GM18508 (cell line): ENCODE measurements at regions not wholly inside any gene's neighbourhood (a gene's known extent, or its start where the extent isn't known, plus 50 kb on each side); places are given as distances from the start of the nearest gene placed in this dataset.
"Not testable (repeated sequence)": the region's sequence is repeated elsewhere in the genome, so short reads cannot be mapped to it uniquely, and the experiment has no call there.

Experiments
- ATAC-seq: cut with Tn5 transposase; IDR thresholded peaks from one replicate; pipeline ENCODE4 v1.9.1; 2021; ENCODE audit warnings: moderate number of reproducible peaks; ENCODE audit not compliant: insufficient read depth, unreplicated experiment

DNA sequence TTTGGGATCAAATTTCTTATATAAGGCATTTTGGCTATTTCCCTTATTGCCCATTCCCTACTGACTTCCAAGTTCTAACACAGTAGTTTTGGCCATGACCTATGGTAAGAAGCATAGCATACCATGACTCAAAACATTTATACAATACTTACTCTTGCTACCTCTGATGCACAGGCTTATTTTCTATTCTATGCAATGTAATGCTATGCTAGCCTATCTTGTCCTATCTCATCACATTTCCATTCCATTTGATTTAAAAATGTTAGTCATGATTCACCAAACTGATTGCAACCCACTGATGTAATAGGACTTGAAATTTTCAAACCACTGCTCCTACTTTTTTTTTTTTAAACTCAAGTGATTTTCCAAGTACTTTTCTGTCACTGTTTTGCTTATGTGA is 658.5 kb downstream of the TYW1 start:
- no peak for ATAC-seq

DNA sequence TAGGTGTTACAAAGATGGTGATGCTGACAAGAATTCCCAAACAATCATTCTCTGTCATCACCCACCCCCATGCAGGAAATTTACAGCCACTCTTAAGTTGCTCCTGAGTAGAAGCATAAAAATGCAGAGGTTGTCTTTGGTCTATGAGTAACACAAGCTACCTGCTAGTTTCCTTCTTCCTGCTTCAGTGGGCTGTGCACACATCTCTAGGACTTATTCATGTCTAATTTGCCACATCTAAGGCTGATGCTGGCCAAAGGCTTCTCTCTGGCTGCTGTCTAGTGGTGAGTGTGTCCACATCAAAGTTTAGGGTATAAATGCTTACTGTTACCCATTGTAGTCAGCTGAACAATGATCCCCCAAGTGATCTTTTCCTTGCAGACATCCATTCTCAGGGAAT is 662.5 kb downstream of the TYW1 start:
- ATAC-seq, result no peak

DNA sequence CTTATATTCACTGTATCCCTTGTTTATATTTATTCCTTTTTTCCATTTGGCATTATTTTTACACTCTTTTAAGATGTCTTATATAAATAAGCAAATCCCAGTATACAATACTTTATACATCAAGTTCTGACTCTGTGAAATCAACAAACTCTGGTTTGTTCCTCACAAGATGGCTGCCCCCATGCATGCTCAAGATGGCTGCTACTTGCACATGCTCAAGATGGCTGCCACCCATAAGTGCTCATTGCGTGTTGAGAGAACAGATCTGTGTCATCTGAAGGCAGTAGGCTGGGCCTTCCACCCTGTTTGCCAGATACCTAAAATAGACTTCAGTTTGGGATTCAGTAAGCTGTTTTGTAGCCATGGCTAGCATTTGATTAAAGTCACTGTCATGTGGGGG is 666.2 kb downstream of the TYW1 start:
- no peak for ATAC-seq

DNA sequence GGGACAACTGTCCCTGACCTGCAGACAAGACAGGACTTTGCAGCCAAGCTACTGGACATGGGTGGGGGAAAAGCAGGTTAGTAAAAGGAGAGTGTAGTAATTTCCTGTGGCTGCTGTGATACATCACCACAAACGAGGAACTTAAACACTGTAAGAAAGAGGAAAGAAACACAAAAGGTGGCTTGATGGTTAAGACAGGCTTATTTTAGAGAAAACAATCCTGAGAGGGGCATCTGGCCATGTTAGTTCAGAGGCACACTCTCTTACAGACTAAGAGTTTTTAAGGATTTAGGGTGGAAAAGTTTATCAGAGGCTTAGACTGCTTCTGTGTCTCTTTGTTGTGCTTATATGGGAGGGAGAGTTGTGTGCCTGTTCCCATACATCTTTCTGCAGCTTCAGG is 667.0 kb downstream of the TYW1 start:
- ATAC-seq, result no peak

DNA sequence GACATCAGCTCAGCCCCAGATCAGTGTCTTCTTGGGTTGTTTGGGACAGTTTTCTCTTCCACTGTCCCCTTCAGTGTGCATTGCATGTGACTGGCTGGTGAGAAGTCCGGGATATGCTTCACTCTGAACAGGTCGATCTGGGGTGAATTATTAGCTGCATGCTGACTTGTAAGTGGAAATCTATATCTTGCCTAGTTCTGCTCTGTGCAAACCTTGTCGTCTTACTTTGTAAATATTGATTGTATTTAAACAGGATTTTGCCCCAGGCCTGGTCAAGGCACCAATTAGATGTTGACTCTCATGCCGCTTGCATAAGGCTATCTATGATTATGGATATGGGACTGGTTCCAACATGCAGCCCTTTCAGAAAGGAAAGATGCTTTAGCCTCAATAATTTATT is 669.7 kb downstream of the TYW1 start:
- not testable (repeated sequence) for ATAC-seq

DNA sequence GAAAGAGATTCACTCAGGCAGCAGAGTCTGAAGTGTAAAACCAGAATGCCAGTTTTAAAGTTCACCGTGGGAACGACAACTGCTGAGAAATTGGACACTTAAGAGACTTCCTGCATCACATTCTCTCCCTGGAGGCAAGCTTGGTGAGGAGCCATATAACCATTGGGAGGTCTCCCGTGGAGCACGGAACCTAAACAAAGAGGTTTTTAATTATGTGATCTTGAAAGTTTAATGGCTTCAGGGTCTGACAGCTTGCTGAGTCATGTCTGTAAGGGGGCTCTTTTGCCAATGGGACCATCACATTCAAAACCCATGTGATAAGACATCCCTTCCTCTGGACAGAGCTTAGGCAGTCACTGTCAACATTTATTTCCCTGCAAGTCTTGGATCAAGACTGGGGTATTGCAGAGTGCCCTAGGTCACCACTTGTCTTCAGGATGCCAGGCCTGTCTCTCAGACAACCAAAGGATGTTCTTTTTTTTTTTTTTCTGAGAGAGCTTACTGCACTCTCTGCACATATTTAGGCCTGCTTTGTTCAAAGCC is 674.4 kb downstream of the TYW1 start:
- no peak for ATAC-seq

DNA sequence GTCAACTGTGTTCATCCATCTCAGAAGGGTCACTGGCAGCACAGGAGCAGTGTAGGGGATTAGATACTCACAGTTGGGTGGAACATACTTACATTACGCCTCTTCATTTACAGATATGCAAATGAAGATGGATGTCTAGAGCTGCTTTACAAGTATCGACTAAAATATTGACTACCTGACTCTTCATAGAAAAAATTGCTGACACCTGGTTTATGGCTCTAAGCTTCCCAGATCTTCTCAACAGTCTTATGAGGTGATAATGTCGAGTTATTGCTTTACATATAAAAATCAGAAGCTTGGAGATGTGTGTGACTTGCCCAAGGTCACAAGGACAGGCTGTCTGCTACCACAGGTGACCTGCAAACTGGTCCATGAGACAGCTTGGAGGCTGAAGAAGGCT is 677.2 kb downstream of the TYW1 start:
- ATAC-seq, result no peak

DNA sequence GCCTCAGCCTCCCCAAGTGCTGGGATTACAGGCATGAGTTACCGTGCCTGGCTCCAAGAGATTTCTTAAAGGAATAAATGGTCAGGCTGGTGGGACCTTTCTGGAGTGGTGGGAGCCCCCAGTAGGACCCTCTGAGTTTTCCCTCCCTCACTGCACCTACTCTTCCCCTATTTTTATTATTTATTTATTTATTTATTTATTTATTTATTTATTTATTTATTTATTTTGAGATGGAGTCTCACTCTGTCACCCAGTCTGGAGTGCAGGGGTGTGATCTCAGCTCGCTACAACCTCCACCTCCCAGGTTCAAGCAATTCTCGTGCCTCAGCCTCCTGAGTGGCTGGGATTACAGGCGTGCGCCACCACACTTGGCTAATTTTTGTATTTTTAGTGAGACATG is 678.2 kb downstream of the TYW1 start:
- ATAC-seq, result not testable (repeated sequence)

DNA sequence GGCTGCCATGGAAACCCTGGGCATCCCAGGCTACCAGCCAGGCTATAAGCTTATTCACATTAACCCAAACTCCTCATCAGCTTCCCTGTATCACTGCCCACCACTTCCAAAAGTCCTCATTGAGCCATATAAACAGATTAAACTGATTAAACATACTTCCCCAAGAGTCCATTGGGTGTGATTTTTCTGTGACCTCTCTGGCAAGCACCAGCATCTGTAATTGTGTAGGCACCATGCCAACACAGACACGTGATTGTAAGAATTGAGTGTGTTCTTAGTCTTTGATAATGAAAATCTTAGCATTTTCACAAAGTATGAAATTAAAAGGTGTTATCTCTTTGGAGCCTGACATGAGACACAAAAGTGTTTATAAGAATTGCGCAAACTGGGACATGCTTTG is 679.3 kb downstream of the TYW1 start:
- ATAC-seq, result no peak

DNA sequence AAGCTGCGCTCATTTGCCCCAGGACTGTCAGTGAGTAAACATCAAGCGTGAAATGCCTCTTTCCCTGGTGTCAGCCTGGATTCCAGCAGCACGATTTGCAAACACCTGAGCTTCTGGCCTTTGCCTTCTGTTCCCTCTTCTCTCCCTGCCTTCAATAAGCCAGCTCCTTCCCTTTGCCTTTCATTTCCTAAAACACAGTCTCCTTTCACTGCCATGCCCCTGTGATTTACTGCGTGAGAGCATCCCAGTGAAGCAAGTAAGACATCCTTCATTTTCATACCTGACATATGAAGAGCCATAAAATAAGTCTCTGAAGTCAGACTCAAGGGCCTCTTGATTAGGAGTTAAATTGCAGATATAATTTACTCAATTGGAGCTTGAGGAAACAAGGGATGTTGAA is 681.8 kb downstream of the TYW1 start:
- no peak for ATAC-seq

DNA sequence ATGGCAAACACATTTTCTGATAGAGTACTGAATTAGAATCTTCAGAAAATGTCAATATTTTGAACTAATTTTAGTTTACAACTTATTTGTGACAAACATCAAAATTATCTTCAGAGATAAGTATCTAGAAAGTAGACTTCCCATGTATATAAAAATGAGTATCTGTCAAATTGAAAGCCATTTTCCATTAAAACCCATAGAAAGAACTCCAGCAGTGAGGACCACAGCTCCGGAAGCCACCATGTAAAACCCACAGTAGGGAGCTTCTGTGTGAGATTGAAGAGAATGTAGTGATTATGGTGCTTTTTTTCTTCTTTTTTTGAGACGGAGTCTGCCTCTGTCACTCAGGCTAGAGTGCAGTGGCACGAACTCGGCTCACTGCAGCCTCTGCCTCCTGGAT is 687.0 kb downstream of the TYW1 start:
- ATAC-seq, result no peak

DNA sequence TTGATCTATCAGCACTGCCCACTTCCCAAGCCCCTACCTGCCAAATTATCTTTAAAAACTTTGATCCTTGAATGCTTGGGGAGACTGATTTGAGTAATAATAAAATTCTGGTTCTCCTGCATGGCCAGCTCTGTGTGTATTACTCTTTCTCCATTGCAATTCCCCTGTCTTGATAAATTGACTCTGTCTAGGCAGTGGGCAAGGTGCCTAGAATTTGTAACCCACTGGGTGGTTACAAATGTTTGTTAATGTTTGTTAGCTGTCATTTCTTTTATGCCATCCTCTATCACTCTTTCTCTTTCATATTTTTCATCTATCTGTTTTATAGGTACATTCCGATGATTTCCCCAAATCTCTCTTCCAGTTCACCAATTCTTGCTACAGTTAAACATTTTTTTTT is 694.1 kb downstream of the TYW1 start:
- ATAC-seq, result no peak

DNA sequence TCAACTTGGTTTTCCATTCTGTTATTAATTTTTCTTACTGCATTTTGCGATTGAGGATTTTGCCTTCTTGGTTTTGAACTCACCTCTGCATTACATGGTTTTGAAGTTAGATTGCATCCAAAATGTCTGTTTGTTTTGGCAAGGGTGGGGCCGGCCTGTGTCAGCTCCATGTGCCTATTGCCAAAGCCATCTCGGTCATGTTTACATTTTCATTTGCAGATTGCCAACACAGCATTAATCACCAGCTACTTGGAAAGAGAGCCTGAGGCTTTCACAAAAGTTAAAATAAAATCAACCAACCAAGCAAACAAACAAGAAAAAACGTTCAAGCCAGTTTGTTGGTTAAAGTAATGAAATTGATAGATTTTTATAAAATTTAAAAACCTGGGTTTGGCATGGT is 695.8 kb downstream of the TYW1 start:
- ATAC-seq, result no peak

DNA sequence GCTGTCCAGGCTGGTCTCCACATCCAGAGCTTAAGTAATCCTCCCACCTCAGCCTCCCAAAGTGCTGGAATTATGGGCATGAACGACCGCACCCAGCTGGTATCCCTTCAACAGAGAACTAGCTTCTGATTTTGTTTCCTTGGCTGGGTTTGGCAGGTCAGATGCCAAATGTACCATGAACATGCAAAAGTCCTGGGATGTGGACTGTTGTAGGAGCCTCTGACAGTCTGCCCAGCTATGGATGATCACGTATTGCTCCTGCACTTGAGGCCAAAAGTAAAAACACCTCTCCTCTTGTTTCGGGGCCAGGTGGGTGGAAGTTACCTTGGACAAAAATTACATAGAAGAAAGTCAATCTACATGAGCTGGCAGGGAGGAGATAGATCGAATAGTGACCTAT is 699.5 kb downstream of the TYW1 start:
- no peak for ATAC-seq

DNA sequence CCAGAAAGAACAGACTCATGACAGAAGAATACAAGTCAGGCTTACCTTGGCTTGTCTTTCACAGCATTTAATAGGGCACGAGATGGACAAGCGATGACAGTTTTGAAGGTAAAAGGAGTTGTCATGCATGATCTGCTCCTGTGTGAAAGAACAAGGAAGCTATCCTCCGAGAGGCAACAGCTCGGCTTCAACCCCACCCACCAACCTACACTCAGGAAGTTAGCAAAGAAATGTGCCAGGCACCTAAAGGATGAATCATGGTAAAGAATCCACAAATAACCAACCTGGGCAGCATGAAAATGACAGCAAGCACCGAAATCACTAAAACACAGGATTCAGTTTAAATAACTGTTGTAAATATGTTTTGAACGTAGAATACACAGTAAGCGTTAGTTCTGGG is 700.2 kb downstream of the TYW1 start:
- no peak for ATAC-seq

DNA sequence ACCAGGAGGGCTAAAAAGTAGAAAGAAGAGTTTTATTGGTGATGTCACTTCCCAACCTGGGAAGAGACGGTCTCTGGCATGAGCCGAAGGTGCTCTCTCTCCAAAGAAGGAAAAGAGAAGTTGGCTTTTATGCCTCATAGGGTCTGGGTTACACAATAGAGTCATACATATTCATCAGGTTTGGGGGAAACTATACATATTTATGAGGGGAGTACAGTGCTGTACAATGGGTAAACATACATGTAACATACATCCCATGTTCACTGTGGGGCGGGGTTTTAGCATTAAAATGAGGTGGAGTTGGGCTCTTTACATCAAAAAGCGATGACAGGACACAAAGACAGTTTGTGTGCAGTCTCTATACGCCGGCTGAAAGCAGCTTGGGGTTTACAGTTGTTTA is 701.7 kb downstream of the TYW1 start:
- ATAC-seq, result no peak

DNA sequence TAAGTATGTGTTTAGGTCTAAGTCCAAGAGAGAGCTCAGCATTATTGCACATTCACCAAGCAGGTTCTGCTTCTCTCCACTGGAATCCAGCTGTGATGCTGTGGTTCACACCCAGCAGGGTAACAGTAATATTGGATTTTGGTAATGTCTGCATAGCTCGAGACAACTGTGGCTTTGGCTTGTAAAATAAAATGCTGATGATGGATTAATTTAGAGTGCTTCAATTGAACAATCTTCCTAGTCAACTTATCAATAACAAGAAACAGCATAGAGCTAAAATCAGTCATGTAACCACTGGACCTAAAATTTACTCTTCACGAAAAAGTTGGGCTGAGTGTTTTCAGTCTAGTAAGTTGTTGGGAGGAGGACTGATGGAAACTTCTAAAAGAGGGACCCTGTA is 709.2 kb downstream of the TYW1 start:
- no peak for ATAC-seq

DNA sequence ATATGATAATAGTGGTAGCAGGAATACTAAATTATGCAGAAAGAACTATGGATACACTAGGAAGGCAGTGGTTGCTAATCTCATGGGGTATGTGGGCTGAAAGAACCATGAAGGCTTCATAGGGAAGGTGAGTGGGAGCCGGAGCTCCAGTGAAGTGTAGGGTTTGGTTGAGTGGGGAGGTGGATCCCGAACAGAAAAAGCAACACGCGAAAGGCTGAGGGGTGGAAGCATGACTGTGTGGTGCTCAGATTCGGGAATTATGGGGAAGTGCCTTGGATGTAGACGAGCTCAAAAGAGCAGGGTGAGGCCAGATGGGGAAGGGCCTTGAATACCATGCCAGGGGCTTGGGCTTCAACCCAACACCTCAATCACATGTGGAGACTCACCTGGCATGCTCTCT is 715.1 kb downstream of the TYW1 start:
- ATAC-seq, result no peak

DNA sequence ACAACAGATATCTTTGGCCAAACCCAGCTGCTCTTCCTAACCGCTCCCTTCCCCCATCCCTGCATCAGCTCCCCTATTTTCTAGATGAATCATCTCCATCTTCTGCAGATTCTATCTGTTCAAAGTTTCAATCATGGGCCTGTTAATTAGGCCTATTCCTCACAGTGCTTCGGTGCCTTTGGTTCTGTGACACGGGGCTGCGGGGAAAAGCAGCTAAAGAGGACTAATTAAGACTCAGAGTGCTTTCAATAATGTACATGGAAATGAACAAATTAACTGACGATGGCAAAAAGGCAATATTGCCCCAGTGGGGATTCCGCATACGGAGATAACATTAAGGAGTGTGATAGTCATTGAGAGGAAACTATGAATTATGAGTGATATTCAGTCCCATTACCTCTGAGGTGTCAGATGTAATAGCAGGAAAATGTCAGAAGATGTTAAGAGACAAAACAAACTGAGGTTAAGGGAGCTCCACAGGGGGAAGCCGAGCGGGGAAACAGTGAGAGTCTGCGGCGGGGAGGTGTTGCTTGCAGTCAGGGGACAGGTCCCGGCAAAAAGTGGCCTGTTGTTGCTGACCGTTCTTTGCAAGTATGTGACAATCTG is 716.9 kb downstream of the TYW1 start:
- no peak for ATAC-seq

DNA sequence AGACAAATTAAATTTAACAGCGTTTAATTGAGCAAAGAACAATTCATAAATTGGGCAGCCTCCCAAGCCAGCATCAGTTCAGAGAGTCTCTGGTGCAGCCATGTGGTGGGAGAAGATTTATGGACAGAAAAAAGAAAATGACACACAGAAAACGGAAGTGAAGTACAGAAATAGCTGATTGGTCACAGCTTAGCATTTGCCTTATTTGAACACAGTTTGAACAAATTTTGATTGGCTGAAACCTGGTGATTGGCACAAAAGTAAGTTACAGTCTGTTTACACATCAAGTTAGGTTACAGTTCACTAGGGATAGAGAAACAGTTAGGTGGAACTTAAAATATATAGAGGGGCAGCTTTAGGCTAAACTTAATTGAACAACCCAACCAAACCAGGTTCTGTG is 720.1 kb downstream of the TYW1 start:
- ATAC-seq, result no peak

DNA sequence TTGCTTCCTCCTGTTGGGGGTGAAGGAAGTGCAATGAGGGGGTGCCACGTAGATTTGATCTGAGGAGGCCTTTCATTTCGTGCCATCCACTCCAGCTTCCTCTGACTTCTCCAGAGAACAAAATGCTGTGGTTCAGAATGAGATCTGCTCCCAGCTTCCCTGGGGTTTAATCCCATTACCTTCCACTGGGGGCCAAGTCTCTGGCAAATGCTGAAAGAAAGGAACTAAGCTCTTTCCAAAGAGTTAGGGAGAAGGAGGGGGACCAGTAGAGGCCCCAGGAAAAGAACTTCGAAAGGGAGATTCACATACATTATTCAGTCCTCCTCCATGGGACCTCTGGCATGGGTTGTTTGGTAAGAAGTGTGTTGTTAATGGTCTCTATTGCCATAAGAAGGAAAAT is 727.0 kb downstream of the TYW1 start:
- ATAC-seq, result no peak

DNA sequence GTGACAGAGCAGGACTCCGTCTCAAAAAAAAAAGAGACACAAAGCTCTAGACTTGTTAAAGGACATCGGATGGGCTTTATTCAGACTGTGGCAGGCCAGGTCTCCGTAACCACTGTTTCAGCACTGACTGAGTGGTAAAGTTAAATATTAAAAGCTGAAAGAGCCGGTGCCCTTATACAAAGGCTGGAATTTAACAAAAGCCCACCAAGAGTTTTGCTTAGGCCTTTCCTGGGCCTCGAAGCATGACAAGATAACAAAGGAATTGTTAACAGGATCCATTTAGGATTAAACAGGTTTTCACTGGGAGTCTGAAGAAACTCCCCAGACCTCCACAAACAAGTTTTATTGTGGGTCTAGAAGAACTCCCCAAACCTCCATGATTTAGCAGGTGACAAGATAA is 727.8 kb downstream of the TYW1 start:
- no peak for ATAC-seq

DNA sequence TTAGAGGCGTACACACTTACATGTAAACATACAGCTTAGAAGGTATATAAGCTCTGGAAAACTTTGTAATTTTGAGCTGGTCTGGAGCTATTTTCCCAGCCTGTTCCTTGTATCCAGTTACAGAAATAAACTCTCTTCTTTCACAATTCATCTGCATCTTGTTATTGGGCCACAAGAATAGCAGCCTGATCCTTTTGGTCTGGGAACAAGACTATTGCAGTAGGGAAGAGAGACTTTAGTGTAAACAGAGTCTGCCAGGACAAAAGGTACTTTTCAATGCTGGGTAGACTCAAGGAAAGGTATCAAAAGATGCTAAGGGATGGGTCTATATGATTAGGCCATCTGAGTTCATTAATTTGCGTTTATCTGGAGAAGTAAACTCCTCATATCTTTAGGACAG is 728.3 kb downstream of the TYW1 start:
- ATAC-seq, result no peak
